ENCODE measurements at regions not wholly inside any gene's neighbourhood (a gene's known extent, or its start where the extent isn't known, plus 50 kb on each side); places are given as distances from the start of the nearest gene placed in this dataset.

- CTCF ChIA-PET, result no interaction called here
- H3K9me1 ChIP-seq (ENCODE audit: insufficient read depth, low read length), result no peaks in the 10 kb centered on the region
- no peak overlapping the region for H3K9ac ChIP-seq (ENCODE audit: low read depth, low read length)
- no peak overlapping the region for H4K5ac ChIP-seq (ENCODE audit: low read depth, low read length)
- no peak overlapping the region for H2AFZ ChIP-seq (replicated peaks; ENCODE audit: low read length, poor library complexity)
- H4K8ac ChIP-seq (ENCODE audit: low read depth in 2 of 2, low read length in 2 of 2), result no peak overlapping the region
- H3K56ac ChIP-seq (ENCODE audit: extremely low read depth, insufficient read depth, low read length), result no peak overlapping the region
- no CpG with 5 or more reads among the region's 6 CpGs for WGBS, 2 experiments (ENCODE audit: extremely low coverage in 2 of 2, insufficient read length in 1 of 2)
- H4K20me1 ChIP-seq (ENCODE audit: insufficient read depth, low read length), result no peaks in the 10 kb centered on the region
- BruUV-seq (replicated peaks), result no TSS peak
- H3K9me3 ChIP-seq (ENCODE audit: control insufficient read depth, insufficient read depth, low read length), result peaks cover 38% of the 10 kb centered on the region
- no peak overlapping the region for H3K4me3 ChIP-seq (ENCODE audit: insufficient read depth, low read depth, low read length)
- H2BK15ac ChIP-seq (ENCODE audit: low read depth, low read length), result no peak overlapping the region
- H3K27me3 ChIP-seq (ENCODE audit: control insufficient read depth, insufficient read depth, low read length), result no peaks in the 10 kb centered on the region
- H3K4ac ChIP-seq (ENCODE audit: low read depth, low read length), result no peak overlapping the region
- H3K18ac ChIP-seq (ENCODE audit: low read depth, low read length), result no peak overlapping the region
- no peak overlapping the region for H3K27ac ChIP-seq (ENCODE audit: insufficient read depth, low read length)
- dilution Hi-C loops (cut with HindIII; ENCODE audit: low sequenced_read_pairs, unreplicated experiment) (no loop called here), intact Hi-C loops (cut with micrococcal nuclease) (no loop called here), in situ Hi-C loops (cut with MboI; ENCODE audit: low sequenced_read_pairs) (no loop called here)
- no peak overlapping the region for H3K4me2 ChIP-seq (ENCODE audit: low read depth, low read length)
- H2BK120ac ChIP-seq (ENCODE audit: low read depth, low read length), result no peak overlapping the region
- no peaks in the 10 kb centered on the region for H3K36me3 ChIP-seq (ENCODE audit: control insufficient read depth, insufficient read depth, low read length)
- POLR2A ChIA-PET (ENCODE audit: unreplicated experiment), result no interaction called here
- no peak overlapping the region for H4K91ac ChIP-seq (ENCODE audit: insufficient read depth, low read depth, low read length)
- no peak overlapping the region for H2AK9ac ChIP-seq (replicated peaks; ENCODE audit: low read depth, low read length, poor library complexity)
- TF ChIP-seq NFE2L2 (IDR thresholded peaks at IDR 0.05; ENCODE audit: low read depth, low read length) (no peak), CTCF (conservative IDR thresholded peaks at IDR 0.05; ENCODE audit: low read depth, low read length) (no peak), MAZ (IDR thresholded peaks at IDR 0.05; ENCODE audit: borderline replicate concordance, low read depth, low read length) (no peak), RAD21 (IDR thresholded peaks at IDR 0.05; ENCODE audit: low read length) (no peak), POLR2A (IDR thresholded peaks at IDR 0.05; ENCODE audit: low read depth, low read length) (no peak), USF2 (IDR thresholded peaks at IDR 0.05; ENCODE audit: low read depth, low read length) (no peak), CEBPB (IDR thresholded peaks at IDR 0.05; ENCODE audit: low read depth, low read length) (no peak), CHD1 (IDR thresholded peaks at IDR 0.05; ENCODE audit: low read depth, low read length) (no peak), RCOR1 (IDR thresholded peaks at IDR 0.05; ENCODE audit: insufficient replicate concordance, low read length) (no peak)
- no peaks in the 10 kb centered on the region for H3K79me1 ChIP-seq (ENCODE audit: low read depth in 1 of 2, low read length in 2 of 2)
- H2AK5ac ChIP-seq (ENCODE audit: low read depth, low read length), result no peak overlapping the region
- H3K14ac ChIP-seq (replicated peaks; ENCODE audit: low read depth, low read length), result no peak overlapping the region
- H3K23ac ChIP-seq (ENCODE audit: low read depth, low read length), result no peak overlapping the region
- no peaks in the 10 kb centered on the region for H3K4me1 ChIP-seq (ENCODE audit: control insufficient read depth, insufficient read depth, low read length)
- DNase-seq (no peak), ATAC-seq (ENCODE audit: low read depth) (no peak)
- no peak overlapping the region for H2BK20ac ChIP-seq (ENCODE audit: low read depth, low read length)
- H2BK5ac ChIP-seq (ENCODE audit: low read depth, low read length, poor library complexity, severe bottlenecking), result no peak overlapping the region
Measured at GRCh38 chr22:49643998-49644397, 183.7 kb downstream of the BRD1 start.

Measured in IMR-90 (cell line).